Right ventricle myocardium inferior (tissue), 1 donor: ENCODE measurements at regions not wholly inside any gene's neighbourhood (a gene's known extent, or its start where the extent isn't known, plus 50 kb on each side); places are given as distances from the start of the nearest gene placed in this dataset.
"Not testable (repeated sequence)": the region's sequence is repeated elsewhere in the genome, so short reads cannot be mapped to it uniquely, and the experiment has no call there.

ENCODE experiments used
- ATAC-seq: fragments of 200-7000 bp; cut with Tn5 transposase; one replicate; pipeline ENCODE4 v1.9.1; 2020; ENCODE audit warnings: mild to moderate bottlenecking, moderate library complexity
- DNase-seq: peaks from one replicate; pipeline ENCODE4 v3.0.0; 2021; ENCODE audit errors: missing footprints
- intact Hi-C: fragments of 100-400 bp; cut with DNase I; formaldehyde crosslinking; loops from one replicate; pipeline ENCODE4 v1.11.0; 2022
- donor health status: DM: no; HTN: yes; CAD: no; lungs with severe emphysema.

GRCh38 chr21:20351138-20351537, 647.1 kb upstream of the NCAM2 start:
- no peak for ATAC-seq
- no peak for DNase-seq
- intact Hi-C loops, result no loop called here

- ATAC-seq (no peak), DNase-seq (no peak)
- intact Hi-C loops, result no loop called here
Measured at GRCh38 chr21:20353351-20353750, 644.9 kb upstream of the NCAM2 start.

GRCh38 chr21:20373031-20373430, 625.2 kb upstream of the NCAM2 start:
- ATAC-seq (no peak), DNase-seq (no peak)
- intact Hi-C loops, result no loop called here

DNA sequence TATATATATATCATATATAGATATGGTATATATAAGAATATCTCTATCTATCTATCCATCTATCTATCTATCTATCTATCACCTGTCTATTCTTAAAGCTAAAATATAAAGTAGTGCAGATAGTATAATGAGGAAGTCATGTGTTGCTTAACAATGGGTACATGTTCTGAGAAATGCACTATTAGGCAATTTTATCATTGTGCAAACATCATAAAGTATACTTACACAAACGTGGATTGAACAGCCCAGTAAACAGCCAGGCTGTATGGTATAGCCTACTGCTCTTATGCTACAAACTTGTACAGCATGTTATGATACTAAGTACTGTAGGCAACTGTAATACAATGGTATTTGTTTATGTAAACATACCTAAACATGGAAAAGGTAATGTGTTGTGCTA, 621.0 kb upstream of the NCAM2 start:
- intact Hi-C loops, result no loop called here
- no peak for ATAC-seq

DNA sequence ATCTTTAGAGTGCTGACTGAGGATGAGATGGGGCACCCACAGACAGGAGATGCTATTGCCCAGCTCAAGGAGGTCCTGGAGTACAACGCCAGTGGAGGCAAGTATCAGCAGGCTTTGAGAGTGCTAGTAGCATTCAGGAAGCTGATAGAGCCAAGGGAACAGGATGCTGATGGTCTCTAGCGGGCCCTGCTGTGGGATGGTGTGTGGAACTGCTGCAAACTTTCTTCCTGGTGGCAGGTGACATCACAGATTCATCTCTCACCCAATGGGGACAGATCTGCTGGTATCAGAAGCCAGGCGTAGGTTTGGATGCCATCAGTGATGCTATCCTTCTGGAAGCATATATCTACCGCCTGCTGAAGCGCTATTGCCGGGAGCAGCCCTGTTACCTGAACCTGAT, 609.8 kb upstream of the NCAM2 start:
- intact Hi-C loops, result no loop called here
- DNase-seq (no peak), ATAC-seq (no peak)

More for the DNA sequence above, 621.0 kb upstream of the NCAM2 start:
- DNase-seq, result no peak

- no peak for DNase-seq
- ATAC-seq, result no peak
- intact Hi-C loops, result no loop called here
Measured at GRCh38 chr21:20396798-20397197, 601.4 kb upstream of the NCAM2 start.

DNA sequence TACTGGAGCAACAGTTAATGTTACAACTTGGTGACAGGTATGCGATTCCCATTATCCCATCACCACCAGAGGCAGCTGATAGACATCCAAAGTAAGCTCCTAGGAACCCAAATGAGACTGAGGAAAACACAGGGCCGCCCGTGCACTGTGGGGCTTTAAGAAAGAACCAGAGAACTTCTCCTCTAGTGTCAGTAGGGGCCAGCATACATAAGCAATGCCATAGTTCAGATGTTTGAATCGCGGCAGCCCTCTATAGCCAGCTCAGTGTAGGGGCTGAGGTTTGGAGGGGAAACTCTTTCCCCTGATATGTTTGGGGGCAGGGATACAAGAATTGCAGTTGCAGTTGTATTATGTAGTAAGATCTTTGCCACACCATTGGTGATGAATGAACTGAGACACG, 593.3 kb upstream of the NCAM2 start:
- ATAC-seq, result no peak
- no peak for DNase-seq
- intact Hi-C loops, result no loop called here

DNA sequence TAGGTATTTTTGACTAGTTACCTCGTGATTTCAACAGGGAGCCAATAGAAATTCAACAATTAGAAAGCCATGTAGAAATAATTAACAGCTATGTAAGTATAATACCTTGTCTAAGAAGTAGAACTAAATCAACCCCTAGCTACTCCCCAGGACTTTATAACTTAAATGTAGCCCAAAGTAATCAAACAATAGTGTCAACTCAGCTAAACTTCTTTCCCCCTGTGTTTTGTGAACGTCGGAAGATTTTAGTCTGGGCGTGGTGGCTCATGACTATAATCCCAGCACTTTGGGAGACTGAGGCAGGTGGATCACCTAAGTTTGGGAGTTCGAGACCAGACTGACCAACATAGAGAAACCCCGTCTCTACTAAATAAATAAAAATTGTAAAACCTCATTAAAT, 579.9 kb upstream of the NCAM2 start:
- no peak for DNase-seq
- intact Hi-C loops, result no loop called here
- no peak for ATAC-seq

- intact Hi-C loops, result no loop called here
- ATAC-seq, result no peak
- no peak for DNase-seq
Measured at GRCh38 chr21:20419772-20420171, 578.4 kb upstream of the NCAM2 start.

DNA sequence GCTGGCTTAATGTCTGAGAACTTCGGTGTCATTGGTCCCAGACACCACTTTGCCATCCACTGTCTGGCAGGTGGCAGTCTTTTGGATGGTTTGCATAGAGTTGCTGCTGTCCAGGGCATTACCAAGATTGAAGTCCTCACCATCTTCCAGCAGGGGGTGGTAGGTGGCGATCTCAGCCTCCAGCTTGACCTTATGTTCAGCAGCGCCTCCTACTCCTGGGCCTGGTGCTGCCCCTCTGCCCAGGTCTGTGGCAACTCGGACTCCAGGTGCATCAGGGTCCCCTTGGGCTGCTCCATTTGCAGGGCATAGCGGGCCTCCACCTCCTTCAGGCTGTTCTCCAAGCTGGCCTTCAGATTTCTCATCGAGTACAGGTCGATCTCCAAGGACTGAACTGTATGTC, 573.3 kb upstream of the NCAM2 start:
- intact Hi-C loops, result no loop called here
- ATAC-seq (no peak), DNase-seq (no peak)

DNA sequence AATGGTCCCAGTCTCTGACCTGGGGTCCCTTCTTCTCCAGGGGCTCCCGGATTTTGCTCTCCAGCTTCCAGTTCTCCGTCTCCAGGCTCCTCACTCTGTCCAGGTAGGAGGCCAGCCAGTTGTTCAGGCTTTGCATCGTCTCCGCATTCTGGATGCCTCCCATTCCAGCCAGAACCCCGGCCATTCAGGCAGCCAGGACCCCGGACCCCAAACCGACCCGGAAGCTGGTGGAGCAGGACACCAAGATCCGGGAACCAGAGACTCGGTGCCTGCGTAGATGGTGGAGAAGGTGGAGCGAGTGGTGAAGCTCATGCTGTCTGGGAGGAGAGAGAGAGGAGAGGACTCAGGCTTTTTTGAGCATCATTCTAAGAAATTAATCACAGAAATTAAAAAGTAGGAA, 572.4 kb upstream of the NCAM2 start:
- intact Hi-C loops, result no loop called here
- ATAC-seq (no peak), DNase-seq (no peak)

DNA sequence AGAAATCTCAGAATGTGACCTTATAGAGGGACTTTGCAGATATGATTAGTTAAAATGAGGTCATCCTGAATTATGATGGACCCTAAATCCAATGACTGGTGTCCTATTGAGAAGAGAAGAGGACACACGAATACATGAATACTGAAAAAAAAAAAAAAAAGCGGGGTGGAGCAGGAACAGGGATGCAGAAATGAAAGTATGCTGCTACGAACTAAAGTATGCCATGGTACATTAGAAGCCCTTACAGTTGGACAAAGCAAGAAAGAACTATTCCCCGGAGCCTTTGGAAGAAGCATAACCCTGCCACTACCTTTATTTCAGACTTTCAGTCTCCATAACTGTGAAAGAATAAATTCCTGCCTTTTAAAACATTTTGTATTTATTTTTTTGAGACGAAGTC, 557.9 kb upstream of the NCAM2 start:
- DNase-seq (no peak), ATAC-seq (no peak)
- intact Hi-C loops, result no loop called here

DNA sequence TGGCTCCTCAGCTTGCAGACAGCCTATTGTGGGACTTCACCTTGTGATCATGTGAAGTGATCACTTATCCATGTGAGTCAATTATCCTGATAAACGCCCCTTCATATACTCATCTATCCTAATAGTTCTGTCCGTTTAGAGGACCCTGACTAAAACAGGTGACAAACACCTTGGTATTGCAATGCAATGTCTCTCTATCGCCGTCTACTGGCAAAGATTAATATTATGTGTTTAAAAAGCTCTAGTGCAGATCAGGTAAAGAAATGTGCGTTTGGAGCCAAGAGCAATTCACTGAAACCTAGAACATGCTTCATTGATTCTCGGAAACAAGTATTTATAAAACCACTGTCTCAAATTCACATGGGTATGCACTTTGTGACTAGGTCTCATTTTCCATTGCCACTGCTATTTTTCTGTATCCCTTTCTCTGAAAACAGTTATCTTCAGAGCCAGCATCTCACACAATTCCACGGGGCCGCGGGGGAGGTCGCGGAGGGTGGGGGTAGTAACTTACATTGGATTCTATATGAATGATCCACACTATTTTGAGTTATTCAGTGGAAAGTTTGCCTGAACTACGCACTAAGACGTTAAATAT, 554.6 kb upstream of the NCAM2 start:
- ATAC-seq (no peak), DNase-seq (no peak)
- intact Hi-C loops, result no loop called here

GRCh38 chr21:20445971-20446370, 552.2 kb upstream of the NCAM2 start:
- intact Hi-C loops, result no loop called here
- DNase-seq (no peak), ATAC-seq (no peak)

DNA sequence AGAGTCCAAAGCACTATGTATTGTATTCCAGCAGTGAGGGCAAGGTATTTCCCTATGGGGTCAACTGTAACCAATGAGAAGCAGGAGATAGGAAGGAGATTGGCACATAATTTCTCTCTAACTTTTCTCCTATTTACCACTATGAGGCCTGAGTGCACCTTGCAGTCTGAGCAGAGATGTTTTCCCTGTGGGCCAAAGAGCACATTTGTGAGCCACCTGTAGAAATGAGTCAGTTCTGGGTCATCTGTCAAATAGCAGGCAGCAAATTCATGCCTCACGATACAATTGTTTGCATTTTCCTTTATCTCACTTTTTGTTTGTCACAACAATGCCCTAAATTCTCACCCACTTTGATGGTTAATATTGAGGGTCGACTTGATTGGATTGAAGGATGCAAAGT, 547.2 kb upstream of the NCAM2 start:
- no peak for ATAC-seq
- DNase-seq, result no peak
- intact Hi-C loops, result no loop called here

- ATAC-seq, result no peak
- DNase-seq, result no peak
Measured at GRCh38 chr21:20452935-20453334, 545.3 kb upstream of the NCAM2 start.

DNA sequence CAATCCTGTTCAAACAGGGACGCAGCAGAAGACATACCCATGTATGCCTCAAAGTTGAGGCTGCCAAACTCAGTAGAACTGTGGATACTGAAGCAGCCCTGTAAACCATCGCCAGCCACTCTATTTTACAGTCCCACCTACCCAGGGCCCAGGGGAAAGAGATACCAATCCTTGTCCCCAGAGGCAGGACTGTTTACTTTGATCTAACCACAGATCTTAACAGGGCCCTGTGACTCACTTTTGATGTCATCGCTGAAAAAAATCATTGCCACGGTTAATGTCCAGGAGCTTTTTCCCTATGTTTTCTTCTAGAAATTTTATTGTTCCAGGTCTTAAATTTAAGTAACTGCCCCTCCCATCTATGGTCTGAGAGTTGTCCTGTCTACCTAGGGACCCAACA, 538.4 kb upstream of the NCAM2 start:
- no peak for ATAC-seq
- no peak for DNase-seq

More at GRCh38 chr21:20452935-20453334, 545.3 kb upstream of the NCAM2 start:
- intact Hi-C loops, result no loop called here

GRCh38 chr21:20463362-20463761, 534.8 kb upstream of the NCAM2 start:
- DNase-seq (no peak), ATAC-seq (no peak)
- intact Hi-C loops, result no loop called here

More for the DNA sequence above, 538.4 kb upstream of the NCAM2 start:
- intact Hi-C loops, result no loop called here

DNA sequence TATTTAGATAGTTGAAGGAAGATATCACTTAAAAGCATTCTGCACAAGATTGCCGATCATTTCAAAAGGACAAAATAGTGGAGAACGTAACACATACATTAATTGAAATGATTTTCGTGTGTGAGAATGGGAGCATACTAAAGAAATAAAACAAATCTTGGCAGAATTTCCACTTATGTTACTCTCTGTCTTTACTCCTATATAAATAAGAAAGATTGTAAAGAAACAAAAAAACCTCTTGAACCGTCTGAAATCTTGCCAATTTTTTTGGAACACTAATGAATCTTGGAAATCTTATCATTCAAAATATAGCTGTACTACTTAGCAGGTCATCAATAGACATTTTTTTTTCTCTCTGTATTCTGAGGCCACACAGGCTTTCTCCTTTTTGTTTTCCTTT, 528.8 kb upstream of the NCAM2 start:
- ATAC-seq (no peak), DNase-seq (no peak)
- intact Hi-C loops, result no loop called here

GRCh38 chr21:20486303-20486702, 511.9 kb upstream of the NCAM2 start:
- no peak for DNase-seq
- intact Hi-C loops, result no loop called here

DNA sequence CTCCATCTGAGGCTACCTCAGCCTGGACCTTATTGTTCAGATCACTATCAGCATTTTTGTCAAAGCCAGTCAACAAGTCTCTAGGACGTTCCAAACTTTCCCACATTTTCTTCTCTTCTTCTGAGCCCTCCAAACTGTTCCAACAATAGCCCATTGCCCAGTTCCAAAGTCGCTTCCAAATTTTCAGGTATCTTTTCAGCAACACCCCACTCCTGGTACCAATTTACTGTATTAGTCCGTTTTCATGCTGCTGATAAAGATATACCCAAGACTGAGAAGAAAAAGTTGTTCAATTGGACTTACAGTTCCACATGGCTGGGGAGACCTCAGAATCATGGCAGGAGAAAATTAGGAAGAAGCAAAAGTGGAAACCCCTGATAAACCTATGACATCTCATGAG, 495.3 kb upstream of the NCAM2 start:
- ATAC-seq, intact Hi-C loops, DNase-seq: not testable (repeated sequence)

More at GRCh38 chr21:20486303-20486702, 511.9 kb upstream of the NCAM2 start:
- no peak for ATAC-seq
